ENCODE measurements at regions not wholly inside any gene's neighbourhood (a gene's known extent, or its start where the extent isn't known, plus 50 kb on each side); places are given as distances from the start of the nearest gene placed in this dataset.

DNA sequence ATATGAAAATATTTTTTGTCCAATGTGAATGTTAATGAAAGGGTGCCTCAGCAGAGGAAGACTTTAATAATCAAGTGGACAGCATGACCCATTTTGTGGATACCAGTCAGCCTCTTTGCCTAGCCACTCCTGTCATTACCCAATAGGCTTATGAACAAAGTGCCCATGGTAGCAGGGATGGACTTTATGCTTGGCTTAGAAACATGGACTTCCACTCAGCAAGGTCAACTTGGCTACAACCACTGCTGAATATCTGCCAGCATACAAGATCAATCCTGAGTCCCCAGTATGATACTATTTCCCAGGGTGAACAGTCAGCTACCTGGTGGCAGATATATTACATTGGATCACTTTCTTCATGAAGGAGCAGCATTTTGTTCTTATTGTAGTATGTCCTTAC, 56.7 kb upstream of the NXF3 start:
- TF ChIP-seq, protein P1, sequence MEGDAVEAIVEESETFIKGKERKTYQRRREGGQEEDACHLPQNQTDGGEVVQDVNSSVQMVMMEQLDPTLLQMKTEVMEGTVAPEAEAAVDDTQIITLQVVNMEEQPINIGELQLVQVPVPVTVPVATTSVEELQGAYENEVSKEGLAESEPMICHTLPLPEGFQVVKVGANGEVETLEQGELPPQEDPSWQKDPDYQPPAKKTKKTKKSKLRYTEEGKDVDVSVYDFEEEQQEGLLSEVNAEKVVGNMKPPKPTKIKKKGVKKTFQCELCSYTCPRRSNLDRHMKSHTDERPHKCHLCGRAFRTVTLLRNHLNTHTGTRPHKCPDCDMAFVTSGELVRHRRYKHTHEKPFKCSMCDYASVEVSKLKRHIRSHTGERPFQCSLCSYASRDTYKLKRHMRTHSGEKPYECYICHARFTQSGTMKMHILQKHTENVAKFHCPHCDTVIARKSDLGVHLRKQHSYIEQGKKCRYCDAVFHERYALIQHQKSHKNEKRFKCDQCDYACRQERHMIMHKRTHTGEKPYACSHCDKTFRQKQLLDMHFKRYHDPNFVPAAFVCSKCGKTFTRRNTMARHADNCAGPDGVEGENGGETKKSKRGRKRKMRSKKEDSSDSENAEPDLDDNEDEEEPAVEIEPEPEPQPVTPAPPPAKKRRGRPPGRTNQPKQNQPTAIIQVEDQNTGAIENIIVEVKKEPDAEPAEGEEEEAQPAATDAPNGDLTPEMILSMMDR (IDR thresholded peaks at IDR 0.05; ENCODE audit: control extremely low read depth in 1 of 3, insufficient read depth in 1 of 3, low read depth in 1 of 3, low read length in 3 of 3): no peak
- TF ChIP-seq JUND (IDR thresholded peaks at IDR 0.05; ENCODE audit: low read length): no peak
- TF ChIP-seq KDM1A (IDR thresholded peaks at IDR 0.05; ENCODE audit: borderline replicate concordance, low read length): no peak
- no peak for TF ChIP-seq NRF1 (IDR thresholded peaks at IDR 0.05; ENCODE audit: low read depth, low read length)
- no peak for TF ChIP-seq POLR2AphosphoS5 (IDR thresholded peaks at IDR 0.05; ENCODE audit: low read depth, low read length)
- no peak for TF ChIP-seq YY1 (IDR thresholded peaks at IDR 0.05; ENCODE audit: low read depth, low read length)
